Neural progenitor cell (in vitro differentiated cells): ENCODE measurements at regions not wholly inside any gene's neighbourhood (a gene's known extent, or its start where the extent isn't known, plus 50 kb on each side); places are given as distances from the start of the nearest gene placed in this dataset.

Source experiments
- DNase-seq: peaks from one replicate; pipeline ENCODE4 v3.0.0-alpha.2; 2016; ENCODE audit warnings: low spot score
- H2AFZ ChIP-seq: fragments of 200-600 bp; sonication (generic); replicated peaks from 2 replicates; pipeline ENCODE4 v1.6.1; 2016; ENCODE audit warnings: antibody characterized with exemption
- H3F3A ChIP-seq: fragments of 200-600 bp; sonication (generic); 2 replicates; pipeline ENCODE4 v1.6.1; 2016; ENCODE audit warnings: antibody characterized with exemption, low read depth
- H3K27ac ChIP-seq: fragments of 200-600 bp; sonication (generic); 2 replicates; pipeline ENCODE4 v1.5.1; 2016; ENCODE audit warnings: mild to moderate bottlenecking
- H3K27me3 ChIP-seq: fragments of 200-600 bp; sonication (generic); 2 replicates; pipeline ENCODE4 v1.6.1; 2016; ENCODE audit warnings: mild to moderate bottlenecking, moderate library complexity
- H3K36me3 ChIP-seq: fragments of 200-600 bp; sonication (generic); 2 replicates; pipeline ENCODE4 v1.5.1; 2016
- H3K4me1 ChIP-seq: fragments of 200-600 bp; sonication (generic); 2 replicates; pipeline ENCODE4 v1.6.1; 2016; ENCODE audit warnings: mixed run types
- H3K4me2 ChIP-seq: fragments of 200-600 bp; sonication (generic); 2 replicates; pipeline ENCODE4 v1.6.1; 2016
- H3K4me3 ChIP-seq: fragments of 200-600 bp; sonication (generic); 2 replicates; pipeline ENCODE4 v1.5.1; 2016
- H3K79me2 ChIP-seq: fragments of 200-600 bp; sonication (generic); 2 replicates; pipeline ENCODE4 v1.6.1; 2016; ENCODE audit warnings: low read depth
- H3K9ac ChIP-seq: fragments of 200-600 bp; sonication (generic); 2 replicates; pipeline ENCODE4 v1.6.1; 2016
- H3K9me3 ChIP-seq: fragments of 200-600 bp; sonication (generic); 2 replicates; pipeline ENCODE4 v1.5.1; 2016; ENCODE audit warnings: low read depth
- H4K20me1 ChIP-seq: fragments of 200-600 bp; sonication (generic); 2 replicates; pipeline ENCODE4 v1.6.1; 2016; ENCODE audit warnings: low read depth
- H3K27ac Mint-ChIP-seq: 3 replicates; pipeline ENCODE4 v1.8.0; 2021; ENCODE audit warnings: mixed read lengths
- H3K27me3 Mint-ChIP-seq: 2 replicates; pipeline ENCODE4 v1.8.0; 2022; ENCODE audit warnings: low read depth, mild to moderate bottlenecking, inconsistent platforms, moderate library complexity, mixed read lengths; ENCODE audit not compliant: insufficient read depth
- H3K36me3 Mint-ChIP-seq: 3 replicates; pipeline ENCODE4 v1.8.0; 2021; ENCODE audit warnings: mixed read lengths
- H3K4me1 Mint-ChIP-seq: 3 replicates; pipeline ENCODE4 v1.8.0; 2021; ENCODE audit warnings: mixed read lengths
- H3K4me3 Mint-ChIP-seq: 3 replicates; pipeline ENCODE4 v1.8.0; 2021; ENCODE audit warnings: mild to moderate bottlenecking, moderate library complexity, mixed read lengths
- H3K9me3 Mint-ChIP-seq: 3 replicates; pipeline ENCODE4 v1.8.0; 2020; ENCODE audit warnings: mixed read lengths
- EZH2 ChIP-seq: fragments of 200-600 bp; sonication (generic); IDR thresholded peaks from 2 replicates; pipeline ENCODE4 v1.6.1; 2017; ENCODE audit warnings: antibody characterized with exemption, mild to moderate bottlenecking, moderate library complexity
- EZH2phosphoT487 ChIP-seq: fragments of 200-600 bp; sonication (generic); IDR thresholded peaks from 2 replicates; pipeline ENCODE4 v1.6.1; 2017; ENCODE audit warnings: antibody characterized with exemption
- TF ChIP-seq, protein P1 (sequence below): fragments of 200-600 bp; sonication (generic); IDR thresholded peaks from 2 replicates; pipeline ENCODE4 v1.5.1; 2017; ENCODE audit warnings: antibody characterized with exemption, mild to moderate bottlenecking

DNA sequence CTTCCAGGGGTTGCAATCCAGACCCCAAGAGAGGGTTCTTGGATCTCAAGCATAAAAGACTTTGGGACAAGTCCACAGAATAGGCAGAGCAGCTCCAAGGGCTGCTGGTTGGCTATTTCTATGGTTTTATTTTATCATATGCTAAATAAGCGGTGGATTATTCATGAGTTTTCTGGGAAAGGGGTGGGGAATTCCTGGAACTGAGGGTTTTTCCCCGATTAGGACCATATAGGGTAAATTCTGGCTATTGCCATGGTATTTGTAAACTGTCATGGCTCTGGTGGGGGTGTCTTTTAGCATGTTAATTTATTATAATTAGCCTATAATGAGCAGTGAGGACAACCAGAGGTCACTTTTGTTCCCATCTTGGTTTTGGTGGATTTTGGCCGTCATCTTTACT, 270.9 kb upstream of the PLXNA2 start:
- Histone ChIP-seq H3K36me3 (no peaks in the 10 kb centered on the region), H2AFZ (no peak overlapping the region), H3F3A (no peaks in the 10 kb centered on the region), H3K79me2 (no peaks in the 10 kb centered on the region), H3K4me1 (no peaks in the 10 kb centered on the region), H3K4me3 (no peak overlapping the region), H3K27me3 (no peaks in the 10 kb centered on the region), H4K20me1 (no peaks in the 10 kb centered on the region), H3K9me3 (no peaks in the 10 kb centered on the region), H3K4me2 (no peak overlapping the region), H3K27ac (no peak overlapping the region), H3K9ac (no peak overlapping the region)
- no peak for DNase-seq
- Mint-ChIP-seq H3K4me1 (no peaks in the 10 kb centered on the region), H3K4me3 (no peak overlapping the region), H3K36me3 (no peaks in the 10 kb centered on the region), H3K9me3 (peaks cover 2% of the 10 kb centered on the region), H3K27ac (no peak overlapping the region), H3K27me3 (no peaks in the 10 kb centered on the region)
- TF ChIP-seq EZH2phosphoT487 (no peak), EZH2 (no peak)
- TF ChIP-seq, protein P1, sequence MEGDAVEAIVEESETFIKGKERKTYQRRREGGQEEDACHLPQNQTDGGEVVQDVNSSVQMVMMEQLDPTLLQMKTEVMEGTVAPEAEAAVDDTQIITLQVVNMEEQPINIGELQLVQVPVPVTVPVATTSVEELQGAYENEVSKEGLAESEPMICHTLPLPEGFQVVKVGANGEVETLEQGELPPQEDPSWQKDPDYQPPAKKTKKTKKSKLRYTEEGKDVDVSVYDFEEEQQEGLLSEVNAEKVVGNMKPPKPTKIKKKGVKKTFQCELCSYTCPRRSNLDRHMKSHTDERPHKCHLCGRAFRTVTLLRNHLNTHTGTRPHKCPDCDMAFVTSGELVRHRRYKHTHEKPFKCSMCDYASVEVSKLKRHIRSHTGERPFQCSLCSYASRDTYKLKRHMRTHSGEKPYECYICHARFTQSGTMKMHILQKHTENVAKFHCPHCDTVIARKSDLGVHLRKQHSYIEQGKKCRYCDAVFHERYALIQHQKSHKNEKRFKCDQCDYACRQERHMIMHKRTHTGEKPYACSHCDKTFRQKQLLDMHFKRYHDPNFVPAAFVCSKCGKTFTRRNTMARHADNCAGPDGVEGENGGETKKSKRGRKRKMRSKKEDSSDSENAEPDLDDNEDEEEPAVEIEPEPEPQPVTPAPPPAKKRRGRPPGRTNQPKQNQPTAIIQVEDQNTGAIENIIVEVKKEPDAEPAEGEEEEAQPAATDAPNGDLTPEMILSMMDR, result no peak

DNA sequence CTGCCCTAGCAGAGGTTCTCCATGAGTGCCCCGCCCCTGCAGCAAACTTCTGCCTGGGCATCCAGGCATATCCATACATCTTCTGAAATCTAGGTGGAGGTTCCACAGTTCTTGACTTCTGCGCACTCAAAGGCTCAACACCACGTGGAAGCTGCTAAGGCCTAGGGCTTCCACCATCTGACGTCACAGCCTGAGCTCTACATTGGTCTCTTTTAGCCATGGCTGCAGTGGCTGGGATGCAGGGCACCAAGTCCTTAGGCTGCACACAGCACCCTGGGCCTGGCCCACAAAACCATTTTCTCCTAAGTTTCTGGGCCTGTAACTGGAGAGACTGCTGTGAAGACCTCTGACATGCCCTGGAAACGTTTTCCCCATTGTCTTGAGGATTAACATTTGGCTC, 272.6 kb upstream of the PLXNA2 start:
- Mint-ChIP-seq H3K4me3 (no peak overlapping the region), H3K27me3 (no peaks in the 10 kb centered on the region), H3K4me1 (no peaks in the 10 kb centered on the region), H3K36me3 (no peaks in the 10 kb centered on the region), H3K9me3 (peaks cover 2% of the 10 kb centered on the region), H3K27ac (no peak overlapping the region)
- Histone ChIP-seq H3K4me3 (no peak overlapping the region), H3K79me2 (no peaks in the 10 kb centered on the region), H3K27me3 (no peaks in the 10 kb centered on the region), H3K27ac (no peak overlapping the region), H3K4me2 (no peak overlapping the region), H3K9me3 (no peaks in the 10 kb centered on the region), H2AFZ (no peak overlapping the region), H3K9ac (no peak overlapping the region), H3F3A (no peaks in the 10 kb centered on the region), H3K4me1 (no peaks in the 10 kb centered on the region), H4K20me1 (no peaks in the 10 kb centered on the region), H3K36me3 (no peaks in the 10 kb centered on the region)
- TF ChIP-seq EZH2phosphoT487, result no peak
- no peak for TF ChIP-seq EZH2
- TF ChIP-seq, protein P1, result no peak
- DNase-seq, result no peak

DNA sequence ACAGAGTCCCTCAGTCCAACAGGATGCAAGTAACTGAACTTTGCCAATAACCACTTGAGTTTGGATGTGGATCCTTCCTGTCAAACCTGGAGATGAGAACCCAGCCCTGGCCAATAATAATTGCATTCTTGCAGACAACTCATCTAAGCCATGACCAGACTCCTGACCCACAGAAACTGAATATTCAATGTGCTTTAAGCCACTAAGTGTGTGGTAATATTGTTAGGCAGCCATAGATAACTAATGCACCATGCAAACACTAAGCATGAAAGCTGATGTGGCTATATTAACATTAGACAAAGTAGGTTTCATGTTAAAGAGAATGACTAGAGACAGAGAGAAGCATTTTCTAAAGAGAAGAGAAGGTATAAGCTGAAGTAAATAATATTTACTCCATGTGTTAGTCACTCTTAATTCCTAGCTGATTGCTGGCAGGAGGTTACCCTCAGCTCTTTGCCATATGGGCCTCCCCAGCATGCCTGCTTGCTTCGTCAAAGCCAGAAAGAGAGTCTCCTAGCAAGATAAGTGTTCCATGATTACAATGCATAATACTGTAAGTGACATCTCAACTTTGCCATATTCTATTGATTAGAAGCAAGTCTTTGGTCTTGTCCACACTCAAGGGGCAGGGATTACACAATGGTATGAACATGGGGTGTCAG, 276.4 kb upstream of the PLXNA2 start:
- Histone ChIP-seq H4K20me1 (no peaks in the 10 kb centered on the region), H3K9ac (no peak overlapping the region), H3K79me2 (no peaks in the 10 kb centered on the region), H3K4me3 (no peak overlapping the region), H3K27ac (no peak overlapping the region), H3K27me3 (no peaks in the 10 kb centered on the region), H3K36me3 (no peaks in the 10 kb centered on the region), H3K4me2 (no peak overlapping the region), H3F3A (no peaks in the 10 kb centered on the region), H2AFZ (no peak overlapping the region), H3K9me3 (no peaks in the 10 kb centered on the region), H3K4me1 (no peaks in the 10 kb centered on the region)
- Mint-ChIP-seq H3K27ac (no peak overlapping the region), H3K4me1 (no peaks in the 10 kb centered on the region), H3K4me3 (no peak overlapping the region), H3K36me3 (no peaks in the 10 kb centered on the region), H3K9me3 (peaks cover 2% of the 10 kb centered on the region), H3K27me3 (no peaks in the 10 kb centered on the region)
- DNase-seq, result no peak
- no peak for TF ChIP-seq EZH2
- TF ChIP-seq, protein P1, result no peak
- TF ChIP-seq EZH2phosphoT487, result no peak
